OCI-LY7 (cell line): ENCODE measurements at regions not wholly inside any gene's neighbourhood (a gene's known extent, or its start where the extent isn't known, plus 50 kb on each side); places are given as distances from the start of the nearest gene placed in this dataset.

Experiments used
- BruUV-seq: library from RNA; stranded (reverse); fragments of 400-500 nt; replicated peaks from 2 replicates; lab custom pipeline; 2021; lab: Mats Ljungman, UMichigan
- CTCF ChIA-PET: fragments of 300-600 bp; sonication (Branson Sonifier 250); formaldehyde crosslinking; loops from one replicate; lab custom pipeline; 2022; ENCODE audit warnings: antibody characterized with exemption; ENCODE audit not compliant: unreplicated experiment; lab: Charles Lee
- POLR2A ChIA-PET: fragments of 300-600 bp; sonication (Branson Sonifier 250); formaldehyde crosslinking; loops from one replicate; lab custom pipeline; 2022; ENCODE audit warnings: antibody characterized with exemption; lab: Charles Lee
- DNase-seq: peaks from one replicate; pipeline ENCODE4 v3.0.0-alpha.2; 2015; ENCODE audit warnings: low spot score
- H2AFZ ChIP-seq: fragments of 200-600 bp; sonication (generic), shearing (Covaris generic); 2 replicates; pipeline ENCODE4 v1.6.1; 2014; ENCODE audit warnings: mild to moderate bottlenecking, antibody characterized with exemption, low read length, moderate library complexity
- H3K27ac ChIP-seq: fragments of 200-600 bp; sonication (generic); 2 replicates; pipeline ENCODE4 v1.5.1; 2014; ENCODE audit warnings: mixed run types, low read depth, mild to moderate bottlenecking, moderate library complexity, low read length, inconsistent platforms; ENCODE audit not compliant: poor library complexity, severe bottlenecking
- H3K36me3 ChIP-seq: fragments of 200-600 bp; sonication (generic); 2 replicates; pipeline ENCODE4 v1.6.1; 2014; ENCODE audit warnings: mild to moderate bottlenecking, antibody characterized with exemption, low read length, moderate library complexity, mixed read lengths; ENCODE audit not compliant: insufficient read depth
- H3K4me1 ChIP-seq: fragments of 200-600 bp; sonication (generic); 2 replicates; pipeline ENCODE4 v1.5.1; 2014; ENCODE audit warnings: mild to moderate bottlenecking, low read length; ENCODE audit not compliant: insufficient read depth, poor library complexity, severe bottlenecking
- H3K4me2 ChIP-seq: fragments of 200-600 bp; sonication (generic); 2 replicates; pipeline ENCODE4 v1.6.1; 2014; ENCODE audit warnings: mild to moderate bottlenecking, low read length
- H3K4me3 ChIP-seq: fragments of 200-600 bp; sonication (generic); 2 replicates; pipeline ENCODE4 v1.5.1; 2014; ENCODE audit warnings: mild to moderate bottlenecking, low read depth, low read length; ENCODE audit not compliant: poor library complexity, severe bottlenecking
- H3K79me2 ChIP-seq: fragments of 200-600 bp; sonication (generic); 2 replicates; pipeline ENCODE4 v1.6.1; 2016; ENCODE audit warnings: low read depth, mild to moderate bottlenecking, low read length, moderate library complexity, mixed read lengths; ENCODE audit not compliant: insufficient read depth
- H3K9me2 ChIP-seq: fragments of 200-600 bp; sonication (generic); 2 replicates; pipeline ENCODE4 v1.6.1; 2016; ENCODE audit warnings: mild to moderate bottlenecking, low read length, mixed read lengths; ENCODE audit not compliant: insufficient read depth
- H3K9me3 ChIP-seq: fragments of 200-600 bp; sonication (generic); 2 replicates; pipeline ENCODE4 v1.6.1; 2014; ENCODE audit warnings: mild to moderate bottlenecking, mixed run types, low read length, mixed read lengths
- H4K20me1 ChIP-seq: fragments of 200-600 bp; sonication (generic); 2 replicates; pipeline ENCODE4 v1.6.1; 2014; ENCODE audit warnings: mild to moderate bottlenecking, antibody characterized with exemption, low read length, moderate library complexity, mixed read lengths; ENCODE audit not compliant: insufficient read depth
- CTCF ChIP-seq: fragments of 200-600 bp; sonication (generic); conservative IDR thresholded peaks from 2 replicates; pipeline ENCODE4 v1.5.1; 2014; ENCODE audit warnings: mild to moderate bottlenecking, antibody characterized with exemption, low read length, moderate library complexity, mixed read lengths
- EZH2phosphoT487 ChIP-seq: fragments of 200-600 bp; sonication (generic); IDR thresholded peaks from 2 replicates; pipeline ENCODE4 v1.6.1; 2018; ENCODE audit warnings: low read depth, borderline replicate concordance, mild to moderate bottlenecking, mixed run types, antibody characterized with exemption, low read length, moderate library complexity, mixed read lengths
- intact Hi-C: fragments of 100-400 bp; cut with micrococcal nuclease; formaldehyde crosslinking; loops from one replicate; pipeline ENCODE4 v1.10.0; 2022; ENCODE audit not compliant: unreplicated experiment

GRCh38 chr4:130705023-130705422 is 1609.1 kb downstream of the C4orf33 start:
- no peaks in the 10 kb centered on the region for H4K20me1 ChIP-seq
- no peaks in the 10 kb centered on the region for H3K4me1 ChIP-seq
- H3K9me2 ChIP-seq: no peaks in the 10 kb centered on the region
- H3K79me2 ChIP-seq: no peaks in the 10 kb centered on the region
- no peak overlapping the region for H3K4me2 ChIP-seq
- BruUV-seq: no TSS peak
- no peak overlapping the region for H3K4me3 ChIP-seq
- H3K36me3 ChIP-seq: no peaks in the 10 kb centered on the region
- no peak for TF ChIP-seq EZH2phosphoT487
- TF ChIP-seq CTCF: no peak
- ChIA-PET CTCF (no interaction called here), POLR2A (interaction anchor here (0.7 to 1.0 kb wide), 3 partner anchors 11 to 14 kb away, joined by 3 read pairs; no protein-coding TSS in a partner anchor)
- H2AFZ ChIP-seq: no peak overlapping the region
- H3K27ac ChIP-seq: no peak overlapping the region
- H3K9me3 ChIP-seq: no peaks in the 10 kb centered on the region
- no peak for DNase-seq
- intact Hi-C loops: no loop called here

GRCh38 chr4:130712038-130712437 is 1616.1 kb downstream of the C4orf33 start:
- no peak for TF ChIP-seq EZH2phosphoT487
- TF ChIP-seq CTCF: no peak
- BruUV-seq: no TSS peak
- no peak overlapping the region for H3K4me2 ChIP-seq

DNA sequence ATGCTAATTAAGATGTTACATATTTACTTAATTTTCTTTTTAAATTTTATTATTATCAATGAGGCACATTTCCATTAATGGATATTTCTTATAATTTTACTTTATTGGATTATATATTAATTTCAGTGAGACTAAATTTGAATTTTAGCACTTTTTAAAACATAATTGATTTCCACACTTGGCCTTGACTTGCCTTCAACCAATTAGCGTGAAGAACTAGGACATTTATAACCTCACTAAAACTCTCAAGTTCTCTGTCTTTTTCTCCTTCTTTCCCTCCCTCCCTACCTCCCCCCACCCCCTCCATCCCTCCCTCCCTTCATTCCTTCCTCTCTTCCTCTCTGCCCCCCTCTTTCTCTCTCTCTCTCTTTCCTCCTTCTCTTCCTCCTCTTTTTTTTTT is 1618.1 kb downstream of the C4orf33 start:
- no peaks in the 10 kb centered on the region for H4K20me1 ChIP-seq
- CTCF ChIA-PET: no interaction called here
- no peaks in the 10 kb centered on the region for H3K9me2 ChIP-seq
- no peak overlapping the region for H3K4me3 ChIP-seq
- no peaks in the 10 kb centered on the region for H3K36me3 ChIP-seq
- H3K4me1 ChIP-seq: no peaks in the 10 kb centered on the region
- TF ChIP-seq EZH2phosphoT487: no peak
- no peak for TF ChIP-seq CTCF
- intact Hi-C loops: no loop called here
- POLR2A ChIA-PET: no interaction called here
- no peaks in the 10 kb centered on the region for H3K79me2 ChIP-seq
- no peaks in the 10 kb centered on the region for H3K9me3 ChIP-seq
- no TSS peak for BruUV-seq
- no peak overlapping the region for H3K4me2 ChIP-seq
- no peak overlapping the region for H3K27ac ChIP-seq
- H2AFZ ChIP-seq: no peak overlapping the region
- DNase-seq: no peak

More at GRCh38 chr4:130712038-130712437, 1616.1 kb downstream of the C4orf33 start:
- Histone ChIP-seq H3K27ac (no peak overlapping the region), H2AFZ (no peak overlapping the region), H3K4me1 (no peaks in the 10 kb centered on the region), H3K79me2 (no peaks in the 10 kb centered on the region), H3K36me3 (no peaks in the 10 kb centered on the region), H3K9me2 (no peaks in the 10 kb centered on the region), H4K20me1 (no peaks in the 10 kb centered on the region), H3K9me3 (no peaks in the 10 kb centered on the region), H3K4me3 (no peak overlapping the region)
- CTCF ChIA-PET: no interaction called here
- POLR2A ChIA-PET: interaction anchor here (0.7 kb wide), 1 partner anchor 702 kb away, joined by 3 read pairs; no protein-coding TSS in a partner anchor
- no peak for DNase-seq
- intact Hi-C loops: no loop called here
